ENCODE measurements at regions not wholly inside any gene's neighbourhood (a gene's known extent, or its start where the extent isn't known, plus 50 kb on each side); places are given as distances from the start of the nearest gene placed in this dataset.

DNA sequence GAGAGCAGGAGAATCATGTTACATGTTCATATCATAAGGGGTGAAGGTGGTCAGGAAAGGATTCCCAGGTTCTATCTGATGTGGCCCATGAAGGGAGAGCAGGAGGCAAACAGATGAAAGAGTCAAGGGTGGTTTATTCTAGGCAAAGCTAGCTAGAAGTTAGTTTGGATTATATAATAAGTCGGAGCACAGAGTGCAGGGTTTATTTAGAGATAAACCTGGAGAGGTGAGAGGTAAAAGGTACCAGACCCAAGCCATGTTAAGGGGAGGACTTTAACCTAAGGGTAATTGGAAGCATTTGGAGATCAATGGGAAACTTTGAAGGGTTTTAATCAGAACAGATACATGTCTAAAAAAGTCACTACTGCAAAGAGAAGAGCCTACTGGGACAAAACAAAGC lies 69.2 kb upstream of the LRATD1 start:
- TF ChIP-seq, protein P1, sequence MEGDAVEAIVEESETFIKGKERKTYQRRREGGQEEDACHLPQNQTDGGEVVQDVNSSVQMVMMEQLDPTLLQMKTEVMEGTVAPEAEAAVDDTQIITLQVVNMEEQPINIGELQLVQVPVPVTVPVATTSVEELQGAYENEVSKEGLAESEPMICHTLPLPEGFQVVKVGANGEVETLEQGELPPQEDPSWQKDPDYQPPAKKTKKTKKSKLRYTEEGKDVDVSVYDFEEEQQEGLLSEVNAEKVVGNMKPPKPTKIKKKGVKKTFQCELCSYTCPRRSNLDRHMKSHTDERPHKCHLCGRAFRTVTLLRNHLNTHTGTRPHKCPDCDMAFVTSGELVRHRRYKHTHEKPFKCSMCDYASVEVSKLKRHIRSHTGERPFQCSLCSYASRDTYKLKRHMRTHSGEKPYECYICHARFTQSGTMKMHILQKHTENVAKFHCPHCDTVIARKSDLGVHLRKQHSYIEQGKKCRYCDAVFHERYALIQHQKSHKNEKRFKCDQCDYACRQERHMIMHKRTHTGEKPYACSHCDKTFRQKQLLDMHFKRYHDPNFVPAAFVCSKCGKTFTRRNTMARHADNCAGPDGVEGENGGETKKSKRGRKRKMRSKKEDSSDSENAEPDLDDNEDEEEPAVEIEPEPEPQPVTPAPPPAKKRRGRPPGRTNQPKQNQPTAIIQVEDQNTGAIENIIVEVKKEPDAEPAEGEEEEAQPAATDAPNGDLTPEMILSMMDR (IDR thresholded peaks at IDR 0.05 in 2 of 3, conservative IDR thresholded peaks at IDR 0.05 in 1 of 3; ENCODE audit: insufficient read depth in 2 of 3, low read depth in 1 of 3, low read length in 3 of 3), result no peak
- TF ChIP-seq NR4A1 (CRISPR knock-in tag; IDR thresholded peaks at IDR 0.05) (no peak), NR4A1 (tag; IDR thresholded peaks at IDR 0.05) (no peak), POLR2A (conservative IDR thresholded peaks at IDR 0.05) (no peak), FIP1L1 (IDR thresholded peaks at IDR 0.05; ENCODE audit: low read depth, low read length, poor library complexity, severe bottlenecking) (no peak), TCF7L2 (IDR thresholded peaks at IDR 0.05; ENCODE audit: low read depth, low read length) (no peak), FOS (IDR thresholded peaks at IDR 0.05; ENCODE audit: extremely low read depth, insufficient read length) (no peak), RCOR1 (IDR thresholded peaks at IDR 0.05; ENCODE audit: borderline replicate concordance in 1 of 2, low read depth in 2 of 2, low read length in 2 of 2) (no peak)
